Endometrium (tissue), 2 donors: ENCODE measurements at regions not wholly inside any gene's neighbourhood (a gene's known extent, or its start where the extent isn't known, plus 50 kb on each side); places are given as distances from the start of the nearest gene placed in this dataset.
"Not testable (repeated sequence)": the region's sequence is repeated elsewhere in the genome, so short reads cannot be mapped to it uniquely, and the experiment has no call there.

Experiments used
- FAIRE-seq: peaks from 2 replicates; lab custom pipeline; 2012; peaks lifted over from hg19 to GRCh38; lab: Jason Lieb, UNC
- donor health status: control.
- donor health status: control.

DNA sequence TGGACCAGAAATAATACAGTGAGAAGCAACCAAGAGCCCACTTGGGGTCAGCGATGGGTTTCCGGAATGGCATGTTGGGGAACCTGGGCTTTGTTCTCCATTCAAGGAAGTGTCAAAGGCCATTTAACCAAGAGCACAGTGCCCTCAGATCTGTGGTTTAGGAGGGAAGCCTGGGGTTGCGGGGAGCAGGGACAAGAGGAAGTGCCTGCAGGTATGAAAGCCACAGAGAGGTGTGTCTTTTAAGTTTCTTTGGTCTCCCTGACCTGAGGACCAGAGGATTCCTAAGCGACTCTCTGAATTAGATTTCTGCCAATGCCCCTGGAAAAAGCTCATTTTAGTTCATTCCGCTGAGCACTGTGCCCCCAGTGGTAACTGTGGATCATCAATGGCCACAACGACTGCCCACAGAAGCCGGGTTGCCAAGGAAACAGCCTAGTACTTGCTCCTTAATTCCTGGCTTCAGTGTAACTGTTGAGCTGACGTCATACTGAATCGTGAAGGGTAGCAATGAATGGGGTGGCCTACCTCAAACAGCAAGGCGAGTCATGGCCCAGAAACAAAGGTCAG, 107.3 kb upstream of the SPIN1 start:
- no peak for FAIRE-seq

DNA sequence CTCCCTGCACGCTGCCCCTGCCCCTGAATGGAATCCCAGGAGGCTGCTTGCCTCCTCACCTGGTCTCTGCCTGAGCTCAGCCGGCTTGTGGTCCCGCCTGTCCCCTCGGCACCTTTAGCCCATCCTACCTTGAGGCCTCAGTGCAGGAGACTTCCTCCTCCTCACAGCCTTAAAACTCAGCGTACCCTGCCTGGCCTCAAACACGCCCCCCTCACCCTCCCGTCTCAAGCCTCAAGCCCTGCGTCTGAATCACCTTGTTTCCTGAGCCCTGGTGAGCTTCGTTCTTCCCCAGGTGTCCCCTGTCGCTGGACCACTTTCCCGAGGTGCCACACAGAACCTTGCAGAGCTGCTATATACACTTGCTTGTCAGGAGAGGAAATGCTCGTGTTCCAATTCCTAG, 110.2 kb upstream of the SPIN1 start:
- FAIRE-seq = no peak

DNA sequence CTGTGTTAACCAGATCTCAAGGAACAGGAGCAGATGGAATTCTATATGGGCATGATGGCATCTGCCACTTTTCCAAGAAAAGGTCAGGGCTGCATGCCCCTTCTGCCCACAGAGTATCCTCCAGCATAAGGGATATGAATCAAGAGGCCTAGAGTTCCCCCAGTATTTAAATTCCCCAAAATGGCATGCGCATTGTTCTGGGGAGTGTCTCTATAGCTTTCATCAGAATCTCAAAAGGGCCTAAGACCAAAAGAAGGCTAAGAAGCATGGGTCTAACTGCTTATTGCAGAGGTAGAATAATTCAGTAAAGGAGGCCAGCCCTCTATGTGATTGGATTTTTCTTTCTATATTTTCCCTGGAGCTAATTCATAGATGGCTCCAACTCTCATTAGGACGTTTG, 114.2 kb upstream of the SPIN1 start:
- FAIRE-seq = no peak

DNA sequence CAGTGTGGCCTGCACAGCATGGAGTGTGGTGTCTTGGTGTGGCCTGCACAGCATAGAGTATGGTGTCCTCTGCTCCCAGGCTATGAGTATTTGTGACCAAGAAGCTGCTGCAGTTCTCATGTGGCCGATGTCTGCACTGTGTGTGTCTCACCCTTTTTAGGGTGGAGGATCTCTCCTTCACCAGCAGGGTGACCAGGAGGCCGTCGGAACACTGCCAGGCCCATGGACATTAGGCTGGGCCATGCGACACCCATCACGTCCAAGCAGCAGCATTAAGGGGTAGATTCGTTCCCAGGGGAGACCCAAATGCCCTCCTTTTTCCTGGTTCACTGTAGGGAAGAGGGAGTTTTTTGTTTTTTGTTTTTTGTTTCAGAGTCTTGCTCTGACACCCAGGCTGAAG, 115.3 kb upstream of the SPIN1 start:
- FAIRE-seq = no peak

DNA sequence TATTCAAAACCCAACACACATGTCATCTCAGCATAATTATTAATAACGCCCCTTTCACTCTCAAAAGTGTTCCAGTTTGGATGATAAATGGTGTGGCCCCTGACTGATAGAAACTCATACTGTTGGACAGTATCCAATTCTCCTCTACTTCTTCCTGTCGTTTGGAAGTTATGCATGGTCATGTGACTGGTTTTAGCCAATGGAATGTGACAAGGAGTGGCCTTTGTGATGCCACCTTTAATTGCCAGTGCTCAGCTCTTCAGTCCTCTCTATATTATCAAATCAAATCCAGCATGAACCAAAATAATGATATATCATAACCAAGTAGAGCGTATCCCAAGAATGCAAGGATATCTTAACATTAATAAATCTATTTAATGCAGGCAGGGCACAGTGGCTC, 117.8 kb upstream of the SPIN1 start:
- no peak for FAIRE-seq

DNA sequence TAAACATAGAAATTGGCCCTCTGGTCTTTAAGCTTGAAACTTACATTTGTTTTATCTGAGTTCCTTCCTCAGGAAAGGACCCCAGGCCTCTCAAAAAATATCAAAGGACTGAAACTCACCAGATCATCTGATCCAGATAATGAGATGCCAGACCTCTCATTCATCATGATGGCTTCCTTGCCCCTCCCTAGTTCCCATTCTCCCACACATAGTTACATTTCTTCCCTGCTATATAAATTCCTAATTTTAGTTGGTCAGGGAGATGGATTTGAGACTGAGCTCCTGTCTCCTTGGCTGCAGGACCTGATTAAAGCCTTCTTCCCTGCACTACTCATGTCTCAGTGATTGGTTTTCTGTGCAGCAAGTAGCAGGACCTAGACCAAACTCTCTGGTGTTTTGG, 119.4 kb upstream of the SPIN1 start:
- no peak for FAIRE-seq

DNA sequence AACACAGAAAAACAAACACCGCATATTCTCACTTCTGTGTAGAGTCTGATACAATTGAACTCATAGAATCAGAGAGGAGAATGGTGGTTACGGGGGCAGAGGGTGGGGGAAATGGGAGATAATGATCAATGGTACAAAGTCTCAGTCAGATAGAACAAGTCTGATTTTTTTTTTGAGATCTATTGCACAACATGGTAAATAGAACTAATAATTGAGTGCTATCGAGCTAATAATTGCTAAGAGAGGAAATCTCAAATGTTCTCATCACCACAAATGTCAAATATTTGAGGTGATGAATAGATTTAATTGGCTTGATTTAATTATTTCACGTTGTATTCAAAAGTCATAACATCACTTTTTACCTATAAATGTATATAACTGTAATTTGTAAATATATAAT, 121.0 kb upstream of the SPIN1 start:
- FAIRE-seq = no peak

DNA sequence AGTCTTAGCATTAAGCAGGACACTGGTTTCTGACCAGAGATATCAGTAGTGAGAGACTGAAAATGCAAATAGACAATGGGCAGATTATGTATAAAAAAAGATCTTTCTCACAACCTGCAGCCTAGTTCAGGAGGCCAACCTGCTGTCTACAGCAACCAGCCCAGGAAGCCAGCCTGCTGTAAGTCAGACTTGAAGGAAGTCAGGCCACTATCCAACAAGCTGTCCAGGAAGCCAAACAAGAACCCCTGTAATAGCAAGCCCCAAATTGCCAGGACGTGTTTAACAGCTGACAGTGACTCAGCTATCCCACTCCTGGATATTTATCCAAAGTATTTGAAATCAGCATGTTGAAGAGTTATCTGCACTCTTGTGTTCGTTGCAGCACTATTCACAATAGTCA, 121.8 kb upstream of the SPIN1 start:
- FAIRE-seq = no peak

DNA sequence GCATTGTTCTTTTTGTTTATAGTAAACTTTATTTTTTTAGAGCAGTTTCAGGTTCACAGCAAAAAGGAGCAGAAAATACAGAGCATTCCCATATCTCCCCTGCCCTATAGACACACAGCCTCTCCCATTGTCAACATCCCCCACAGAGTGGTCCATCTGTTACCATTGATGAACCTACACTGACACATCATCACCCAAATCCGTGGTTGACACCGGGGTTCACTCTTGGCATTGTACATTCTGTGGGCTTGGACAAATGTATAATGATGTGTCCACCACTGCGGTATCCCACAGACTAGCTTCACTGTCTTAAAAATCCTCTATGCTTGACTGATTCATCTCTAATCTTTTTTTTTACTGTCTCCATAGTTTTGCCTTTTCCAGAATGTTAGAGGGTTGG, 120.7 kb upstream of the SPATA31C2 start:
- FAIRE-seq = no peak

DNA sequence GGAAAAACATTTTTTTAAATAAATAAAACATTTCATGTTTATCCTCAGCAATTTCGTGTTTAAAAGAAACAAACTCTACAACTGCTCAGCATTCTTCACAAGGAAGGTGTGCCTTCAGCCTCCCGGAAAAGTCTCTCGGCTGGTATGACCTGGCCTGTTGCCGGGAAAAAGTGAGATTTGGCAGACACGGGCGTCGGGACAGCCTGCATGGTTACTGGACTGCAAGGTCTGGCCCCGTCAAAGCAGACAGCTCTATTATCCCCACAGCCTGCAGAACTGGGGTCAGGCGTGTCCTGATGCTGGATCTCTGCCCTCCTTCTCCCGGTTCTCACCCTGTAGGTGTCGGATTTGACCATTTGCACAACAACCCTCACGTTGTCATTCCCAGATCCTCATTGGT, 120.3 kb upstream of the SPATA31C2 start:
- no peak for FAIRE-seq

DNA sequence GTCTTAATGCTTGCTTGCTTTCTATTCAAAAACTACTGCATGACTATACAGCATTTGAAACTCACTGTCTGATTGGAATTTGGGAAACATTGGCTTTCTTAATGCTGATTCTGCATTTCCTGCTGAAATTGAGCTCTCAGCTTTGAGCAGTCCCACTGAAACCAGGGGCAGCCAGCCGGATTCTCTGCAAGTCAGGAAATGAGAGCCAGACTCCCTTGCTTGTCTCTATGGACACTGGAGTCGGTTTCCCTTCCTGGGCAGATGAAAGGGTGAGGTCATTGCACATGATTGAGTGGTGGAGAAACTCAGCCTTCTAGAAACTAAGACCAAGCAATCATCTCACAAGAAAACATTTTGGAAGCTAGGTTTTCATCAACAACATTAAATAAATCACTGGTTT, 119.7 kb upstream of the SPATA31C2 start:
- peak; percentile 80 for FAIRE-seq

DNA sequence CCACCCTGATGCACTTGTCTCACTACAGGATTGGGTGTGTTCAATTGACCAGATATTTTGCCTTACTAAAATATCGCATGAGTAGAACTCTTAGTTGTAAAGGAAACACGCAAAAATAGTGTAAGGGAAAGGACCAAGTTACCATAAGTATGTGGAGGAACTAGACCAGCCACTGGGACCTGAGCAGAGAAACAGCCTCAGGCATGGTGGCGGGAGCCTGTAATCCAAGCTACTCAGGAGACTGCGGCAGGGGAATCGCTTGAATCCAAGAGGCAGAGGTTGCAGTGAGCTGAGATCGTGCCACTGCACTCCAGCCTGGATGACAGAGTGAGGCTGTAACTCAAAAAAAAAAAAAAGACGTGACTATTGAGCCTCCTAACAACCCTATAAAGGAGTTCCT, 117.9 kb upstream of the SPATA31C2 start:
- no peak for FAIRE-seq

DNA sequence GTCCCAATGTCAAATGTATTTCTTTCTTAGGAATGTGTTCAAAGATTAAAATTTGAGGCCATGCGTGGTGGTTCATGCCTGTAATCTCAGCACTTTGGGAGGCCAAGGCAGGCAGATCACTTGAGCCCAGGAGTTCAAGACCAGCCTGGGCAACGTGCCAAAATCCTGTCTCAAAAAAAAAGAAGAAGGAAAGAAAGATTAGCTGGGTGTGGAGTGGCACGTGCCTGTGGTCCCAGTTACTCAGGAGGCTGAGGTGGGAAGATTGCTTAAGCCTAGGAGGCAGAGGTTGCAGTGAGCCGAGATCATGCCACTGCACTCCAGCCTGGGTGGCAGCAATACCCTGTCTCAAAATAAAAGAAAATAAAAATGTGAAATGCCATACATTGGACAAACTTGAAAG, 117.5 kb upstream of the SPATA31C2 start:
- FAIRE-seq = not testable (repeated sequence)

DNA sequence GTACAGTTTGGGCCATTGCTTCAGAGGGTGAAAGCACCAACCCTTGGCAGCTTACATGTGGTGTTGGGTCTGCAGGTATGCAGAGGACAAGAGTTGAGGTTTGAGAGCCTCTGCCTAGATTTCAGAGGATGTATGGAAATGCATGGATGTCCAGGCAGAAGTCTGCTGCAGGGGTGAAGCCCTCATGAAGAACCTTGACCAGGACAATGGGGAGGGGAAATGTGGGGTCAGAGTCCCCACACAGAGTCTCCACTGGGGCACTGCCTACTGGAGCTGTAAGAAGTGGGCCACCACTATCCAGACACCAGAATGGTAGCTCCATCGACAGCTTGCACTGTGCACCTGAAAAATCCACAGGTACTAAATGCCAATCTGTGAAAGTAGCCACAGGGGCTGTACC, 113.6 kb upstream of the SPATA31C2 start:
- no peak for FAIRE-seq

DNA sequence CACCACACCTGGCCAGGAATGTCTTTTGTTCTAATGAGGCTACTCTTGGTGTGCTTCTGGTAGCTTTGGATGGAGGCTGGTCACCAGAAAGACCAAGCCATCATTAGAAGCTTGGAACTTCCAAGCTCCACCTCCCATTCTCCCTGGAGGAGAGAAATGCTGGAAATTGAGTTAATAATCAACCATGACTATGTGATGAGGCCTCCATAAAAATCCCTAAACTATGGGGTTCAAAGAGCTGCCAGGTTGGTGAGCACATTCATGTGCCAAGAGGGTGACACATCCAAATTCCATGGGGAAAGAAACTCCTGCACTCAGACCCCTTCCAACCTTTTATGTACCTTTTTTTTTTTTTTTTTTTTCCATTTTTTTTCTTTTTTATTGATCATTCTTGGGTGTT, 105.5 kb upstream of the SPATA31C2 start:
- no peak for FAIRE-seq

DNA sequence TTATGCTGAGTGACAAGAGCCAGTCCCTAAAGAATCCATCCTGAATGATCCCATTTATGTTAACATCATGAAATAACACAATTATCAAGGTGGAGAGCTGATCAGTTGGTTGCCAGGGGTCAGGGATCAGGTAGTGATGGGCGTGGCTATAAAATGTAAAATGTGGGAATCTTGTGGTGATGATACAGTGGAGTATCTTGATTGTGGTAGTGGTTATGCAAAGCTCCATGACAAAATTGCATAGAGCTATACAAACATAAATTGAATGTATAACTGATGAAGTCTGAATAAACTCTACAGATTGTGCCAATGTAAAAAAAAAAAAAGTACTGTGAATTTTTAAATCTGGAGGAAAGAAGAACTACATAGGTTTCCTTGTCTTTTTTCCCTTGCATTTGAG, 104.6 kb upstream of the SPATA31C2 start:
- FAIRE-seq = no peak

DNA sequence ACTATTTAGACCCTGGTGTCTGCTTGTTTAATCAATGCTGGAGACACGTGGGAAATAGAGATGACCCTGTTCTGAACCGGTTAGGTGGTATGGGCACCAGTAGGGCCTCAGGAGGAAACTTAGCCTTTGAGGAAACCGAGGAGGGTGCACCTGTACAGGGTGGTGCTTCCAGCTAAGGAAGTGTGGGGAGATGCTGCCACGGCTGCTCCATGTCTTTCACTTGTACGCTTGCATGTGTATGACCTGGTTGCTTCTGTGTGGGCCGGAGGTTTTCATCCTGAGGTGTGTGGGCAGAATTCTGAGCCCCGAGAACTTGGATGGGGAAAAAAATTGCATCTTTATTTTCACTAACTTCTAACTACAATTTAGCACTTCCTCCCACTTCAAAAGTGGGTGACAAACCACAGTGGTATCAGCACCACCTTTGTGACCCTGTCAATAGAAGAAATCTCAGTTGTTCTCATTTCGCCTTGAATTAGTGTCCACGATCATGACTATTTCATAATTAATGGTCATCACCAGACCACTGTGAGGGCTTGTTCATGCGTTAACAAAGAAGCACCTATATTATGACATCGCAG, 99.8 kb upstream of the SPATA31C2 start:
- FAIRE-seq = no peak

DNA sequence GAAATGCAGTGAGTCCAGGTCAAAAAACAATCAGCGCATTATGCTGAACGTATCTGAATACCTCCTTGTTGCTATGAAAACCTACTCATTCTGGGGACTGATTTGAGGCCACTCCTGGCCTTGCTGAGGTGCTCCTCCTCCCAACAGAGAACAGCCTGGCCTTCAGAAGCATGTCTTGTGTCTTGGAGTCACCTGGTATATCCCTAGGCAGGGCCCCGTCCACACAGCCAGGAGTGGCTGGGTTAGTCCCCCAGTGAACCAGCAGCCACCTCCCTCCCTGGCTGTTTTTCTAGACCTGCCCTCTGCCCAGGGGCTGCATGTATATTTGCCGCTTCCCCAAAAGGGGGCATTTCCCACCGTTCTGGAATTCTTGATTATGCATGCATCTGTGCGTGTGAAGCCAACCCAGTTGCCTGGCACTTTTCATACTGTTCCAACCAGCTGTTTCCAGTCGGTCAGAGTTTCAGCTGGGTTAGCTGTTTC, 99.2 kb upstream of the SPATA31C2 start:
- FAIRE-seq = no peak

DNA sequence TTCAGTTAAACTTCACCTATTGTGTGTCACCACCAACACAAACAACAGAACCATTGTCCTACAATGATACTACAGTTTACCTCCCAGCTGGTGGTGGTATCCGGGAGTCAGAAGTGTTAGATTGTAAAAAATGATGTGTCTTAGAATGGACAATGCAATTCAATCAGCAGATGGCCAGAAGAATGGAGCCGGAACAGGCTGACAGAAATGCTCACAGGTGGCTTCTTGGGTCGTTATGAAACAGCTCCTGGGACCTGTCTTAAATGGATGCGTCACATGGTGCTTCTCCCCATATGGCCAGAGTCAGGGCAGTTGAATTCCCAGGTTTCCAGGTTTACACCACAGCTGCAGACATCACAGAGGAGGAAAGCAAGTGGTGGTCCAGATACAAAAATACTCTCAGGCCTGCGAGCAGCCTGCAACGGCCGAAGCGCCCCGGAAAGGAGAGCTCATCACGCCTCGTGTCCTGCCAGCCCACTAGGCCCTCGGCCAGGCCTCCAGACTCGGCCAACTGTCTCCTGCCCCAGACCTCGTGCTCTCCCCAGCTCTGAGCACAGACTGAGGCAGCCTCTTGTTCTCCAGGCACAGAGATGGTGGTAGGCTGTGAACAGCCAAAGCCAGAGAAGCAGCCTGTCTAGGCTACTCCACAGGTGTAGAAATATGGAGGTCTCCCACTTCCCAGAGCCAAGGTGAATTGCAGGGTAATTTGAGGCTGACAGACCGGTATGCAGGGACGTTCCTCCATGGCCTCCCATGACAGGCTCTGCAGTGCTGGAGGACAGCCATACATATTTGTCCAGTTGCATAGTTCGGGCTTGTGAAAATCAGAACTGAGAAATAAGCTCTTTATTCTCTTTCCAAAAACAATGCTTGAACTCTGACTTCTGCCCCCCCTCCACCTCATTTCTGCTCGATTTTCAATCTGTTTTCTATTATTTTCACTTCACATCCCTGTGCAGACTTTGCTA, 98.5 kb upstream of the SPATA31C2 start:
- peak; percentile 95 for FAIRE-seq

DNA sequence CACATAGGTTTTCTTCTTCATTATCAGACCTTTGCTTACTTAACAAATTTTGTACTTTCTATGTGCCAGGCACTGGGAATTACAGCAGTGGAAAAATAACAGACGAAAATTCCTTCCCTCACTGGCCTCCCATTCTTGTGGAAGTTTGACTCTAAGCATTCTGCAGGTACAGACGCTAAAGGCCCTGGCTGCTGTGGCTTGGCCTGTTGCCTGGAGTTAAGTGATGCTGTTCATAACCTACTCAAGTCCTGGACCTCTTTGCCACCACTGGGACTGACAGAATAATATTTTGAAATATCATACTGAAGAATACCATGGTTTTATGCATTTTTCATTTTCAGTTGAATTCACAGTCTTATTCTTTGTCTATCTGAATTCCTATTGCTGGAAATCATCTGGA, 97.3 kb upstream of the SPATA31C2 start:
- FAIRE-seq = no peak

DNA sequence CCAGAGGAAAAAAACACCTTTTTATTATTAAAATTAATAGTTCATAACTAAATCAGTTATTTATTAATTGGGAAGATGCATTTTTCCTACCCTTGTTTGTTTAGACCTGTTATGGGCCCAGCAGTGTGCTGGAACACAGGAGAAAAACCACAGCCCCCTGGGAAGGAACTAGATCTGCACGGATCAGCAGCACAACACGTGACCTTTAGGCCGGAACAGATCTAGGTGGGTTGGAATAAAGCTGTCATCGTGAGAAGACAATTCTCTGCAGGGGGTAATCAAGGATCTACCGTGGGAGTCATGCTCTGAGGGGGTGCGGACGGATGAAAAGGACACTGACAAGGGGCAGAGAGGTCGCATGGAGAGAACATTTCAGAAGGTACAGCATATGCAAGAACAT, 95.8 kb upstream of the SPATA31C2 start:
- no peak for FAIRE-seq

DNA sequence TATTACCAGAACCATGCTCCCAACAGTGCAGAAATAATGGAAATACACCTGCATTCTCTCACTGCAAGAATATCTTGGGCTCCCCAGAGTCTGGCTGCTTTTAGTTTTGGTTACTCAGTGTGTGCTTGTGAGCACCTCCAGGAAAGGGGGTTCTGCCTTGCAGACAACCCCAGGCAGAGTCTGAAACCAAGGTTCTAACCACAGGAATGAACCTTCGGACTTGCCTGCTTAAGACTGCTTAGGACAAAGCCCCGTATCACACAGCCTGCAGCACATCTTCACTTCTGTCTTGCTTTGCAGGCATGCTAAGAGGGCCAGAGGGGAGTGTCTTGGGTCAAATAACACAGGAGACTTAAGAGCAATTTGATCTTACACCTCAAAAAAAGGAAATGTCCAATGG, 94.8 kb upstream of the SPATA31C2 start:
- no peak for FAIRE-seq

DNA sequence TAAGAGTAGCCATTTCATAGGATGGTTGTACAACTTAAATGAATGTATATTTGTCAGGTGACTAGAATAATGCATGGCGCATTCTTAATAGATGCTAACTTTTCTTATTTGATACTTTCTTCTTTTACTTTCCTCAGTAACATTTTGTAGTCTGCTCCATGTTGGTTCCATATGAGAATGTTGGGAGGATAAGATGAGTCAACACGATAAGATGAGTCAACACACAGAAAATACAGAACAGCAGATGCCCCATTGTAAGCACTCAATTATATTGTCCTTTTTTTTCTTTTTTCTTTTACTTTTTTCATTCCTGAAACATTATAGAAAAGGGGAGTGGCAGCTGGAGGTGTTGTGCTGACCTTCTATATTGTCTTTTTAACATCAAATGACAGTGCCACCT, 92.3 kb upstream of the SPATA31C2 start:
- no peak for FAIRE-seq
